Loucy (cell line): ENCODE measurements at regions not wholly inside any gene's neighbourhood (a gene's known extent, or its start where the extent isn't known, plus 50 kb on each side); places are given as distances from the start of the nearest gene placed in this dataset.

Experiments used
- H2AFZ ChIP-seq: fragments of 200-600 bp; sonication (generic); 2 replicates; pipeline ENCODE4 v1.6.0; 2016; ENCODE audit warnings: antibody characterized with exemption, mild to moderate bottlenecking, low read length, moderate library complexity
- H3F3A ChIP-seq: fragments of 200-600 bp; 2 replicates; pipeline ENCODE4 v1.6.0; 2016; ENCODE audit warnings: antibody characterized with exemption, low read depth, mild to moderate bottlenecking
- H3K27me3 ChIP-seq: fragments of 200-600 bp; sonication (generic); 2 replicates; pipeline ENCODE4 v1.6.1; 2014; ENCODE audit warnings: low read length, mild to moderate bottlenecking; ENCODE audit not compliant: insufficient read depth, poor library complexity, severe bottlenecking
- H3K36me3 ChIP-seq: fragments of 200-600 bp; sonication (generic); 2 replicates; pipeline ENCODE4 v1.6.1; 2016; ENCODE audit warnings: low read length; ENCODE audit not compliant: insufficient read depth
- H3K4me1 ChIP-seq: fragments of 200-600 bp; sonication (generic); 2 replicates; pipeline ENCODE4 v1.5.1; 2014; ENCODE audit warnings: low read length, mild to moderate bottlenecking; ENCODE audit not compliant: insufficient read depth, poor library complexity, severe bottlenecking
- H3K4me2 ChIP-seq: fragments of 200-600 bp; sonication (generic); 2 replicates; pipeline ENCODE4 v1.6.0; 2014; ENCODE audit warnings: antibody characterized with exemption, low read length, low read depth, mild to moderate bottlenecking; ENCODE audit not compliant: poor library complexity, severe bottlenecking
- H3K4me3 ChIP-seq: fragments of 200-600 bp; sonication (generic); 2 replicates; pipeline ENCODE4 v1.5.1; 2014; ENCODE audit warnings: low read length, mild to moderate bottlenecking, mixed read lengths; ENCODE audit not compliant: poor library complexity, severe bottlenecking
- H3K79me2 ChIP-seq: fragments of 200-600 bp; sonication (generic); 2 replicates; pipeline ENCODE4 v1.6.1; 2014; ENCODE audit warnings: low read length; ENCODE audit not compliant: insufficient read depth
- H3K9ac ChIP-seq: fragments of 200-600 bp; sonication (generic); 2 replicates; pipeline ENCODE4 v1.6.0; 2014; ENCODE audit warnings: mild to moderate bottlenecking, low read depth, low read length, moderate library complexity; ENCODE audit not compliant: poor library complexity, severe bottlenecking
- H3K9me2 ChIP-seq: fragments of 200-600 bp; sonication (generic); replicated peaks from 2 replicates; pipeline ENCODE4 v1.6.1; 2016; ENCODE audit warnings: low read depth, low read length, mixed read lengths
- H3K9me3 ChIP-seq: fragments of 200-600 bp; sonication (generic); 2 replicates; pipeline ENCODE4 v1.6.1; 2014; ENCODE audit warnings: mild to moderate bottlenecking, antibody characterized with exemption, low read length, low read depth; ENCODE audit not compliant: insufficient read depth
- H4K20me1 ChIP-seq: fragments of 200-600 bp; sonication (generic); 2 replicates; pipeline ENCODE4 v1.6.0; 2014; ENCODE audit warnings: antibody characterized with exemption, low read length, mild to moderate bottlenecking; ENCODE audit not compliant: insufficient read depth, poor library complexity, severe bottlenecking
- CTCF ChIP-seq: fragments of 200-600 bp; sonication (generic); conservative IDR thresholded peaks from 2 replicates; pipeline ENCODE4 v1.5.1; 2014; ENCODE audit warnings: mild to moderate bottlenecking, antibody characterized with exemption, low read length
- EZH2phosphoT487 ChIP-seq: fragments of 200-600 bp; IDR thresholded peaks from 2 replicates; pipeline ENCODE4 v1.6.1; 2018; ENCODE audit warnings: antibody characterized with exemption, mild to moderate bottlenecking, moderate library complexity, borderline replicate concordance

DNA sequence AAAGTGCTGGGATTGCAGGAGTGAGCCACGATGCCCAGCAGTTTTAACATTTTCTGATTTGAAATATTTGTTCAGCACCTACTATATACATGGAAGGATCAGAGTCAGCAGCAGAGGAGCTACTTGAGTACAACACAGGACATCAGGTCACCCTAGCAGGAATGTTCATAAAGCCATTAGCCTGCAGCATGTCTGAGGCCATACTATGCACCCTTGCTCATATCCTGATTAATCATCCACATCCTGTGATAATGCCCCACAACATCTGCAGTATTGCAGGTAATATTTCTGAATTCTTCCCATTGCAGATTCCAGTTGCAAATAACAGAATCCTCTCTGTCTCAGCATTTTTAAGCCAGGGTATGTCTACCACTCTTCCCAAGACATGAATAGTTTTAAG, 135.5 kb upstream of the PRNP start:
- H4K20me1 ChIP-seq = no peaks in the 10 kb centered on the region

DNA sequence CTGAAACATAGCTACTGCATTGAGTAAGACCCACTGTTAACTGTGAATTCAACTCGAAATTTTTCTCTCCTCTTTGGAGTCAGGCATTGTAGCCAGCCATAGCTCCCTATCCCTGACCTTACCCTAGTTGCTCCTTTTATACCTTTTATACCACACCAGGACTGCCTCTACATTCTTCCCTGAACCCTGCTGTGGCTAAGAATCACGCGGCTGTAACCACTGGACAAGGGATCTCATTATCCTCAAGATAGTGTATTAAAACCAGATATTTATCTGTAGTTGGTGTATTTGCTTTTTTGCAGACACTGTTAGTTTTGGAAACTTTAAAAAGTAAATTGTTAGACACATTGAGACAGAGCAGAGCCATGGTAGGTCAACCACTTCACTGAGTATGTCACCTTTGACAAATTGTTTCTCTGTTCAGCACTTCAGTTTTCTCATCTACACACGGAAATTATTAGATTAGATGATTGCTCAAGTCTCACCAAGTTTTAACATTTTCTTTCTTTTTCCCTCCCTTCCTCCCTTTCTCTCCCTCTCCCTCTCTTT, 136.5 kb upstream of the PRNP start:
- Histone ChIP-seq H2AFZ (no peak overlapping the region), H3K4me2 (no peak overlapping the region), H3K36me3 (no peaks in the 10 kb centered on the region), H3K4me1 (no peaks in the 10 kb centered on the region), H3K27me3 (no peaks in the 10 kb centered on the region), H3K9ac (no peak overlapping the region), H3K4me3 (no peak overlapping the region), H4K20me1 (no peaks in the 10 kb centered on the region), H3K9me3 (no peaks in the 10 kb centered on the region), H3K79me2 (no peaks in the 10 kb centered on the region), H3F3A (no peaks in the 10 kb centered on the region), H3K9me2 (no peaks in the 10 kb centered on the region)
- TF ChIP-seq CTCF = no peak

More for the DNA sequence above, 135.5 kb upstream of the PRNP start:
- Histone ChIP-seq H3K4me3 (no peak overlapping the region), H3K79me2 (no peaks in the 10 kb centered on the region), H3K9me3 (no peaks in the 10 kb centered on the region), H3K9ac (no peak overlapping the region), H3K27me3 (no peaks in the 10 kb centered on the region), H3K9me2 (no peaks in the 10 kb centered on the region), H3K36me3 (no peaks in the 10 kb centered on the region), H2AFZ (no peak overlapping the region), H3K4me1 (no peaks in the 10 kb centered on the region), H3K4me2 (no peak overlapping the region), H3F3A (no peaks in the 10 kb centered on the region)
- TF ChIP-seq CTCF (no peak), EZH2phosphoT487 (no peak)

DNA sequence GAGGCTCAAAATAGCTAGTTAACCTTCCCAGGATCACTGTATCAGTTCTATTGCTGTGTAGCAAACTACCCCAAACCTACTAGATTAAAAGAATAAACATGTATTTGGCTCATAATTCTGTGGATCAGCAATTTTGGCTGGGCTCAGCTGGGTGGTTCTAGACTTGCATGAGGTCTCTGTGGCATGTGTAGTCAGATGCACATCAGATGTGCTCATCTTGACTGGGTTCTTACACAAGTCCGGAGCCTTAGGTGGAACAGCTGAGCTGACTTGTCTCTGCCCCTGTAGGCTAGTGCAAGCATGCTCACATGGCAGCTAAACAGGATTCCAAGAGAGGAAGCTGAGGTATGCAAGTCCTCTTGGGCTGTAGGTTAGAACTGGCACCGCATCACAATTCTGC, 137.7 kb upstream of the PRNP start:
- Histone ChIP-seq H3K36me3 (no peaks in the 10 kb centered on the region), H4K20me1 (no peaks in the 10 kb centered on the region), H3K79me2 (no peaks in the 10 kb centered on the region), H3K4me1 (no peaks in the 10 kb centered on the region), H3K4me3 (no peak overlapping the region), H3K9ac (no peak overlapping the region), H3K9me2 (no peaks in the 10 kb centered on the region), H3K27me3 (no peaks in the 10 kb centered on the region), H3F3A (no peaks in the 10 kb centered on the region), H3K4me2 (no peak overlapping the region), H2AFZ (no peak overlapping the region), H3K9me3 (no peaks in the 10 kb centered on the region)
- no peak for TF ChIP-seq CTCF
- no peak for TF ChIP-seq EZH2phosphoT487
